Astrocyte (in vitro differentiated cells and primary cell): ENCODE measurements at regions not wholly inside any gene's neighbourhood (a gene's known extent, or its start where the extent isn't known, plus 50 kb on each side); places are given as distances from the start of the nearest gene placed in this dataset.

ENCODE experiments used
- DNase-seq: peaks from one replicate; pipeline ENCODE4 v3.0.0-alpha.2; 2010; ENCODE audit warnings: low read depth
- FAIRE-seq: peaks from 2 replicates; lab custom pipeline; 2011; peaks lifted over from hg19 to GRCh38; lab: Jason Lieb, UNC
- H2AFZ ChIP-seq: 2 replicates; pipeline ENCODE4 v1.6.0; 2012; ENCODE audit warnings: low read depth, low read length, inconsistent platforms
- H3K27ac ChIP-seq: 2 replicates; pipeline ENCODE4 v1.5.1; 2011; ENCODE audit warnings: low read depth, low read length, inconsistent platforms
- H3K27me3 ChIP-seq: 2 replicates; pipeline ENCODE4 v1.6.0; 2011; ENCODE audit warnings: low read length, inconsistent platforms; ENCODE audit not compliant: insufficient read depth
- H3K36me3 ChIP-seq: 2 replicates; pipeline ENCODE4 v1.5.1; 2011; ENCODE audit warnings: low read length, inconsistent platforms; ENCODE audit not compliant: insufficient read depth
- H3K4me1 ChIP-seq: 2 replicates; pipeline ENCODE4 v1.5.1; 2011; ENCODE audit warnings: low read length, inconsistent platforms; ENCODE audit not compliant: insufficient read depth
- H3K4me2 ChIP-seq: 2 replicates; pipeline ENCODE4 v1.6.0; 2012; ENCODE audit warnings: low read length, inconsistent platforms
- H3K4me3 ChIP-seq: 2 replicates; pipeline ENCODE4 v1.5.1; 2011; ENCODE audit warnings: low read depth, mild to moderate bottlenecking, low read length, inconsistent platforms; ENCODE audit not compliant: insufficient read depth
- H3K79me2 ChIP-seq: 2 replicates; pipeline ENCODE4 v1.6.0; 2012; ENCODE audit warnings: mild to moderate bottlenecking, low read length, inconsistent platforms; ENCODE audit not compliant: insufficient read depth
- H3K9ac ChIP-seq: 2 replicates; pipeline ENCODE4 v1.6.0; 2012; ENCODE audit warnings: mild to moderate bottlenecking, low read length, inconsistent platforms
- H3K9me3 ChIP-seq: 2 replicates; pipeline ENCODE4 v1.5.1; 2012; ENCODE audit warnings: low read depth, mild to moderate bottlenecking, low read length, inconsistent platforms; ENCODE audit not compliant: insufficient read depth
- H4K20me1 ChIP-seq: 2 replicates; pipeline ENCODE4 v1.6.0; 2012; ENCODE audit warnings: low read length, inconsistent platforms; ENCODE audit not compliant: insufficient read depth
- H3K27ac Mint-ChIP-seq: one replicate; pipeline ENCODE4 v1.8.0; 2021; ENCODE audit warnings: mild to moderate bottlenecking, mixed read lengths; ENCODE audit not compliant: unreplicated experiment
- H3K27me3 Mint-ChIP-seq: one replicate; pipeline ENCODE4 v1.8.0; 2021; ENCODE audit warnings: low read depth, mixed read lengths; ENCODE audit not compliant: unreplicated experiment
- H3K36me3 Mint-ChIP-seq: one replicate; pipeline ENCODE4 v1.8.0; 2021; ENCODE audit warnings: low read depth, mixed read lengths; ENCODE audit not compliant: unreplicated experiment
- H3K4me1 Mint-ChIP-seq: one replicate; pipeline ENCODE4 v1.8.0; 2021; ENCODE audit warnings: low read depth, mixed read lengths; ENCODE audit not compliant: unreplicated experiment
- H3K4me3 Mint-ChIP-seq: one replicate; pipeline ENCODE4 v1.8.0; 2021; ENCODE audit warnings: mild to moderate bottlenecking, moderate library complexity, mixed read lengths; ENCODE audit not compliant: unreplicated experiment
- H3K9me3 Mint-ChIP-seq: one replicate; pipeline ENCODE4 v1.8.0; 2021; ENCODE audit warnings: mild to moderate bottlenecking, mixed read lengths; ENCODE audit not compliant: unreplicated experiment
- CTCF ChIP-seq: IDR thresholded peaks from 2 replicates; pipeline ENCODE4 v1.5.1; 2011; ENCODE audit warnings: low read depth, mild to moderate bottlenecking, inconsistent platforms, low read length, moderate library complexity; ENCODE audit not compliant: insufficient read depth
- EZH2 ChIP-seq: IDR thresholded peaks from 2 replicates; pipeline ENCODE4 v1.6.1; 2012; ENCODE audit warnings: mild to moderate bottlenecking, low read length, inconsistent platforms; ENCODE audit not compliant: insufficient read depth

GRCh38 chr3:82960379-82960778, 1198.9 kb upstream of the GBE1 start:
- no peak for DNase-seq
- no peak overlapping the region for H3K4me3 Mint-ChIP-seq
- TF ChIP-seq EZH2, result no peak
- TF ChIP-seq CTCF, result no peak

GRCh38 chr3:82957696-82958095, 1196.3 kb upstream of the GBE1 start:
- no peak overlapping the region for H3K4me3 Mint-ChIP-seq
- H3K27ac Mint-ChIP-seq, result no peak overlapping the region
- Histone ChIP-seq H2AFZ (no peak overlapping the region), H3K27ac (no peak overlapping the region), H3K36me3 (no peaks in the 10 kb centered on the region), H3K4me1 (no peaks in the 10 kb centered on the region), H3K27me3 (no peaks in the 10 kb centered on the region), H3K9ac (no peak overlapping the region), H3K79me2 (no peaks in the 10 kb centered on the region), H3K4me3 (no peak overlapping the region), H3K4me2 (no peak overlapping the region), H4K20me1 (no peaks in the 10 kb centered on the region), H3K9me3 (no peaks in the 10 kb centered on the region)
- H3K4me1 Mint-ChIP-seq, result no peaks in the 10 kb centered on the region
- FAIRE-seq (no peak), DNase-seq (no peak)
- H3K36me3 Mint-ChIP-seq, result no peaks in the 10 kb centered on the region
- peaks cover 9% of the 10 kb centered on the region for H3K9me3 Mint-ChIP-seq
- no peak for TF ChIP-seq EZH2
- TF ChIP-seq CTCF, result no peak
- no peaks in the 10 kb centered on the region for H3K27me3 Mint-ChIP-seq

More at GRCh38 chr3:82960379-82960778, 1198.9 kb upstream of the GBE1 start:
- FAIRE-seq, result no peak
- Histone ChIP-seq H3K4me2 (no peak overlapping the region), H3K27ac (no peak overlapping the region), H3K27me3 (no peaks in the 10 kb centered on the region), H2AFZ (no peak overlapping the region), H3K4me1 (no peaks in the 10 kb centered on the region), H3K9me3 (no peaks in the 10 kb centered on the region), H3K4me3 (no peak overlapping the region), H4K20me1 (no peaks in the 10 kb centered on the region), H3K9ac (no peak overlapping the region), H3K79me2 (no peaks in the 10 kb centered on the region), H3K36me3 (no peaks in the 10 kb centered on the region)
- H3K27ac Mint-ChIP-seq, result no peak overlapping the region
- H3K27me3 Mint-ChIP-seq, result no peaks in the 10 kb centered on the region
- peaks cover 1% of the 10 kb centered on the region for H3K9me3 Mint-ChIP-seq
- no peaks in the 10 kb centered on the region for H3K4me1 Mint-ChIP-seq
- no peaks in the 10 kb centered on the region for H3K36me3 Mint-ChIP-seq

- TF ChIP-seq EZH2, result no peak
- TF ChIP-seq CTCF, result no peak
- Histone ChIP-seq H4K20me1 (no peaks in the 10 kb centered on the region), H3K4me1 (no peaks in the 10 kb centered on the region), H3K36me3 (no peaks in the 10 kb centered on the region), H3K4me3 (no peak overlapping the region), H3K79me2 (no peaks in the 10 kb centered on the region), H3K27me3 (no peaks in the 10 kb centered on the region), H3K27ac (no peak overlapping the region), H2AFZ (no peak overlapping the region), H3K9ac (no peak overlapping the region), H3K4me2 (no peak overlapping the region), H3K9me3 (no peaks in the 10 kb centered on the region)
- Mint-ChIP-seq H3K27ac (no peak overlapping the region), H3K4me3 (no peak overlapping the region), H3K9me3 (peaks cover 9% of the 10 kb centered on the region), H3K36me3 (no peaks in the 10 kb centered on the region), H3K4me1 (no peaks in the 10 kb centered on the region), H3K27me3 (no peaks in the 10 kb centered on the region)
- DNase-seq (no peak), FAIRE-seq (no peak)
Measured at GRCh38 chr3:82957079-82957478, 1195.6 kb upstream of the GBE1 start.
